Stomach smooth muscle (tissue), 2 donors: ENCODE measurements at regions not wholly inside any gene's neighbourhood (a gene's known extent, or its start where the extent isn't known, plus 50 kb on each side); places are given as distances from the start of the nearest gene placed in this dataset.
A peak's percentile ranks its signal among the peaks of the same experiment; 100 is the strongest.

Experiments
- H3K27ac ChIP-seq: one replicate; pipeline ENCODE4 v1.7.0; 2013; ENCODE audit warnings: mild to moderate bottlenecking, low read length, inconsistent platforms
- H3K27me3 ChIP-seq, 2 donors: one replicate each; pipeline ENCODE4 v1.7.0; 2013; ENCODE audit warnings: low read length in 2 of 2; ENCODE audit not compliant: insufficient read depth in 2 of 2, control insufficient read depth in 1 of 2
- H3K36me3 ChIP-seq, 2 donors: one replicate each; pipeline ENCODE4 v1.7.0; 2013; ENCODE audit warnings: low read length in 2 of 2; ENCODE audit not compliant: control insufficient read depth in 2 of 2, insufficient read depth in 2 of 2
- H3K4me1 ChIP-seq: one replicate; pipeline ENCODE4 v1.7.0; 2013; ENCODE audit warnings: low read length; ENCODE audit not compliant: control insufficient read depth, insufficient read depth
- H3K4me3 ChIP-seq, 2 donors: one replicate each; pipeline ENCODE4 v1.7.0; 2013; ENCODE audit warnings: low read length in 2 of 2
- H3K9ac ChIP-seq, 2 donors: one replicate each; pipeline ENCODE4 v1.7.0; 2013; ENCODE audit warnings: low read length in 2 of 2, mild to moderate bottlenecking in 1 of 2
- H3K9me3 ChIP-seq, 2 donors: one replicate each; pipeline ENCODE4 v1.7.0; 2013; ENCODE audit warnings: low read length in 2 of 2; ENCODE audit not compliant: control insufficient read depth in 2 of 2
- donor health status: healthy.
- donor health status: Pancreatic carcinoma.

- Histone ChIP-seq H3K9me3 (no peaks in the 10 kb centered on the region), H3K4me3 (no peak overlapping the region), H3K36me3 (no peaks in the 10 kb centered on the region), H3K4me1 (no peaks in the 10 kb centered on the region), H3K27me3 (no peaks in the 10 kb centered on the region), H3K9ac (no peak overlapping the region), H3K27ac (no peak overlapping the region)
Observed at GRCh38 chr1:72601035-72601674, 318.8 kb upstream of the NEGR1 start.

DNA sequence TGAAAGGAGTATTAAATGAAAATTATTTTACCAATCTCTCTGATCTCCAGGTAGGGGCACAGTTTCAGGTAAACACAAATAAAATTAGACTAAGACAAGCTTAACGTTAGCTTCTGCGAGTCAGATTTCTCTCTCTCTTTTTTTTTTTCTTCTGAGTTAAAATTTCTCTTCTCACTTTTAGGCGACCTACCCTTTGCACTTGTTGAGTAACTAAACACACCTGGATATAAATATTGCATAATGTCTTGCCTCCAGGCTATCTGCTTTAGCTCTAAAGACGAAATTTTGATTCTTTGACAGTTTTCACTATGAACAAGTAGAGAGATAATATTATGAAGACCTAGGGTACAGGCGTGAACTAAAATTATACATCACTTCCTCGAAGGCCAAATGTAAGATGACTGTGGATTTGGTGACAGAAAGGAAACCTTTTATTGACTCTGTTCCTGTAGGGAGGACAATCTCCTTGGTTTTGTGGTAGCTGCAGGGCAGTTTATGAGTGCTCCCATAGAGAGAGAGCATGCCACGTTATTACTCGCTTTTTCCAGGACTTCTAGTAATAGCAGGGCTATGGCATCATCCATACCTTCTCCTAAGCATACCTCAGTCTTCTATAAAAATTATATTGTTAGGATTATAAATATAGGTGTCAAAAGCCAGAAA is 303.8 kb upstream of the NEGR1 start:
- Histone ChIP-seq H3K36me3 (no peaks in the 10 kb centered on the region), H3K4me1 (no peaks in the 10 kb centered on the region), H3K4me3 (no peak overlapping the region), H3K9me3 (no peaks in the 10 kb centered on the region), H3K27me3 (no peaks in the 10 kb centered on the region), H3K9ac (no peak overlapping the region), H3K27ac (no peak overlapping the region)

GRCh38 chr1:72579629-72580028 is 297.3 kb upstream of the NEGR1 start:
- no peaks in the 10 kb centered on the region for H3K9me3 ChIP-seq

GRCh38 chr1:72570815-72571214 is 288.5 kb upstream of the NEGR1 start:
- no peak overlapping the region for H3K9ac ChIP-seq
- H3K36me3 ChIP-seq, result no peaks in the 10 kb centered on the region
- no peaks in the 10 kb centered on the region for H3K27me3 ChIP-seq
- H3K4me3 ChIP-seq, result no peak overlapping the region
- no peak overlapping the region for H3K27ac ChIP-seq
- H3K4me1 ChIP-seq, result peaks cover 6% of the 10 kb centered on the region
- no peaks in the 10 kb centered on the region for H3K9me3 ChIP-seq

More at GRCh38 chr1:72579629-72580028, 297.3 kb upstream of the NEGR1 start:
- H3K36me3 ChIP-seq, result no peaks in the 10 kb centered on the region
- no peak overlapping the region for H3K4me3 ChIP-seq
- no peak overlapping the region for H3K27ac ChIP-seq
- no peaks in the 10 kb centered on the region for H3K4me1 ChIP-seq
- no peaks in the 10 kb centered on the region for H3K27me3 ChIP-seq
- H3K9ac ChIP-seq, result no peak overlapping the region

GRCh38 chr1:72568113-72568512 is 285.8 kb upstream of the NEGR1 start:
- Histone ChIP-seq H3K4me1 (peaks cover 6% of the 10 kb centered on the region), H3K27ac (no peak overlapping the region), H3K4me3 (no peak overlapping the region), H3K36me3 (no peaks in the 10 kb centered on the region), H3K27me3 (no peaks in the 10 kb centered on the region), H3K9ac (no peak overlapping the region), H3K9me3 (no peaks in the 10 kb centered on the region)

- Histone ChIP-seq H3K4me1 (peaks cover 6% of the 10 kb centered on the region), H3K27me3 (no peaks in the 10 kb centered on the region), H3K4me3 (no peak overlapping the region), H3K36me3 (no peaks in the 10 kb centered on the region), H3K9ac (no peak overlapping the region), H3K27ac (no peak overlapping the region), H3K9me3 (no peaks in the 10 kb centered on the region)
Observed at GRCh38 chr1:72567521-72567920, 285.2 kb upstream of the NEGR1 start.

GRCh38 chr1:72564749-72565148 is 282.4 kb upstream of the NEGR1 start:
- Histone ChIP-seq H3K27me3 (no peaks in the 10 kb centered on the region), H3K9me3 (no peaks in the 10 kb centered on the region), H3K27ac (no peak overlapping the region), H3K4me1 (peaks cover 6% of the 10 kb centered on the region), H3K9ac (no peak overlapping the region), H3K4me3 (no peak overlapping the region), H3K36me3 (no peaks in the 10 kb centered on the region)

GRCh38 chr1:72557446-72558049 is 275.2 kb upstream of the NEGR1 start:
- Histone ChIP-seq H3K4me1 (no peaks in the 10 kb centered on the region), H3K27me3 (no peaks in the 10 kb centered on the region), H3K4me3 (no peak overlapping the region), H3K36me3 (no peaks in the 10 kb centered on the region), H3K9ac (no peak overlapping the region), H3K9me3 (no peaks in the 10 kb centered on the region), H3K27ac (no peak overlapping the region)

GRCh38 chr1:72547412-72547811 is 265.1 kb upstream of the NEGR1 start:
- Histone ChIP-seq H3K9me3 (no peaks in the 10 kb centered on the region), H3K36me3 (no peaks in the 10 kb centered on the region), H3K27me3 (no peaks in the 10 kb centered on the region), H3K4me1 (no peaks in the 10 kb centered on the region), H3K9ac (no peak overlapping the region), H3K4me3 (peak overlapping the region in 1 of 2 donors; percentile 31), H3K27ac (no peak overlapping the region)

GRCh38 chr1:72540674-72541073 is 258.3 kb upstream of the NEGR1 start:
- no peaks in the 10 kb centered on the region for H3K36me3 ChIP-seq
- no peak overlapping the region for H3K9ac ChIP-seq
- no peaks in the 10 kb centered on the region for H3K27me3 ChIP-seq
- peaks cover 0 to 4% of the 10 kb centered on the region in 2 donors for H3K9me3 ChIP-seq
- H3K4me1 ChIP-seq, result no peaks in the 10 kb centered on the region
- H3K27ac ChIP-seq, result no peak overlapping the region
- no peak overlapping the region for H3K4me3 ChIP-seq

DNA sequence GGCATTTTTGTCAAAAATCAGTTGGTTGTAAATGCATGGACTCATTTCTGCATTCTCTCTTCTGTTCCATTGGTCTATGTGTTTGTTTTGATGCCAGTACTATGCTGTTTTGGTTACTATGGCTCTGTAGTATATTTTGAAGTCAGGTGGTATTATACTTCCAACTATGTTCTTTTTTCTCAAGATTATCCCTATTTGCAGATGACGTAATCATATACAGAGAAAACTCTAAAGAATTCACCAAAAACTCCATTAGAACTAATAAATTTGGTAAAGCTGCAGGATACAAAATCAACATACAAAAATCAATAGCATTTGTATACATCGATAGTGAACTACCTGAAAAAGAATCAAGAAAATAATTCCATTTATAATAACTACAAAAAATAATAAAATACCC is 253.1 kb upstream of the NEGR1 start:
- H3K27ac ChIP-seq, result no peak overlapping the region
- no peak overlapping the region for H3K9ac ChIP-seq
- no peaks in the 10 kb centered on the region for H3K36me3 ChIP-seq

More for the DNA sequence above, 253.1 kb upstream of the NEGR1 start:
- Histone ChIP-seq H3K4me3 (no peak overlapping the region), H3K9me3 (peaks cover 0 to 6% of the 10 kb centered on the region in 2 donors), H3K4me1 (no peaks in the 10 kb centered on the region), H3K27me3 (no peaks in the 10 kb centered on the region)
